ENCODE measurements at regions not wholly inside any gene's neighbourhood (a gene's known extent, or its start where the extent isn't known, plus 50 kb on each side); places are given as distances from the start of the nearest gene placed in this dataset.

DNA sequence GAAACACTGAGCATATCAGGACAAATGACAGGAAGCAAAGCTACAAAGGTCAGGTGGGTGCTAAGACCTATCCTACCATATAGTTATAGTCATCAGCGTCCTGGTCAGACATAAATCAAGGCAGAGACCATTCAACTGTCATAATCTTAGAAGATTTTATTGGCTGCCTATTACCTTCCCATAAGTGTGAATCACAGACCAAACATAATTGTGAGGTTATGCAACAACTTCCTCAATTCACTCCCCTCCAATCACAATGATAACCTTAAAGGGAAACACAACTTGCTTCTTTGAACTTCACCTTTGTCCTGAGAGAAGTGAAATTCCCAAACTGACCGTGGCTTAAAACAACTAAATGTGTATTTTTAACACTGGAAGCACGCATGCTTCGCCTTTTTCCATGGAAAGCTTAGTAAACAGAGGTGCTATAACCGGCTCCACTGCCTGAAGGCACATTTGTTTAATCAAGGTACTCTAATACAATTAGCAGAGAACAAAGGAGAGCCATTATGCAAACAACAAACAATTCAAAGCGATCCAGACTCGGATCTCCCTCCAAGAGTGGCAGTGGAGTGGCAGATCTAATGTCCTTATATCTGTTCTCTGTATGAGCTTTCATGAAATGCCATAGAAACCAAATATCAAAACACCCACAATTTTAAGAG, 84.9 kb downstream of the TMEM114 start:
- no peaks in the 10 kb centered on the region for H3K9me3 ChIP-seq (ENCODE audit: control insufficient read depth in 1 of 2, insufficient read depth in 1 of 2, low read depth in 1 of 2, low read length in 2 of 2)
- ATAC-seq (no peak), DNase-seq (ENCODE audit: low read depth, low spot score) (no peak)
- no peaks in the 10 kb centered on the region for H3K36me3 ChIP-seq (ENCODE audit: control insufficient read depth in 1 of 2, insufficient read depth in 2 of 2, low read length in 2 of 2)
- no peak overlapping the region for H3K4me2 ChIP-seq (ENCODE audit: low read length)
- peaks cover 22% of the 10 kb centered on the region; the same call in 1 of the 2 replicates for H3K27me3 ChIP-seq (ENCODE audit: insufficient read depth, low read length)
- RAD21 ChIA-PET (ENCODE audit: low non-redundant PET in 1 of 2, low total read pairs in 2 of 2, uncharacterized antibody in 2 of 2, unreplicated experiment in 2 of 2), result no interaction called here
- no peak overlapping the region for H3K27ac ChIP-seq (ENCODE audit: low read depth, low read length)
- no peak for TF ChIP-seq ZFX (IDR thresholded peaks at IDR 0.05)
- no peak for TF ChIP-seq YY1 (IDR thresholded peaks at IDR 0.05; ENCODE audit: extremely low read depth, insufficient replicate concordance, low read depth, low read length)
- TF ChIP-seq, protein P1, sequence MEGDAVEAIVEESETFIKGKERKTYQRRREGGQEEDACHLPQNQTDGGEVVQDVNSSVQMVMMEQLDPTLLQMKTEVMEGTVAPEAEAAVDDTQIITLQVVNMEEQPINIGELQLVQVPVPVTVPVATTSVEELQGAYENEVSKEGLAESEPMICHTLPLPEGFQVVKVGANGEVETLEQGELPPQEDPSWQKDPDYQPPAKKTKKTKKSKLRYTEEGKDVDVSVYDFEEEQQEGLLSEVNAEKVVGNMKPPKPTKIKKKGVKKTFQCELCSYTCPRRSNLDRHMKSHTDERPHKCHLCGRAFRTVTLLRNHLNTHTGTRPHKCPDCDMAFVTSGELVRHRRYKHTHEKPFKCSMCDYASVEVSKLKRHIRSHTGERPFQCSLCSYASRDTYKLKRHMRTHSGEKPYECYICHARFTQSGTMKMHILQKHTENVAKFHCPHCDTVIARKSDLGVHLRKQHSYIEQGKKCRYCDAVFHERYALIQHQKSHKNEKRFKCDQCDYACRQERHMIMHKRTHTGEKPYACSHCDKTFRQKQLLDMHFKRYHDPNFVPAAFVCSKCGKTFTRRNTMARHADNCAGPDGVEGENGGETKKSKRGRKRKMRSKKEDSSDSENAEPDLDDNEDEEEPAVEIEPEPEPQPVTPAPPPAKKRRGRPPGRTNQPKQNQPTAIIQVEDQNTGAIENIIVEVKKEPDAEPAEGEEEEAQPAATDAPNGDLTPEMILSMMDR (IDR thresholded peaks at IDR 0.05 in 2 of 3, conservative IDR thresholded peaks at IDR 0.05 in 1 of 3; ENCODE audit: borderline replicate concordance in 1 of 3, insufficient read depth in 1 of 3, low read depth in 2 of 3, low read length in 2 of 3), result no peak
- no peak for TF ChIP-seq SRF (IDR thresholded peaks at IDR 0.05; ENCODE audit: low read depth)
- TF ChIP-seq CEBPB (IDR thresholded peaks at IDR 0.05; ENCODE audit: low read depth), result no peak
- no peak for TF ChIP-seq EZH2phosphoT487 (IDR thresholded peaks at IDR 0.05; ENCODE audit: borderline replicate concordance)
- TF ChIP-seq, protein P2, sequence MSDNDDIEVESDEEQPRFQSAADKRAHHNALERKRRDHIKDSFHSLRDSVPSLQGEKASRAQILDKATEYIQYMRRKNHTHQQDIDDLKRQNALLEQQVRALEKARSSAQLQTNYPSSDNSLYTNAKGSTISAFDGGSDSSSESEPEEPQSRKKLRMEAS (IDR thresholded peaks at IDR 0.05), result no peak
- TF ChIP-seq, protein P3, sequence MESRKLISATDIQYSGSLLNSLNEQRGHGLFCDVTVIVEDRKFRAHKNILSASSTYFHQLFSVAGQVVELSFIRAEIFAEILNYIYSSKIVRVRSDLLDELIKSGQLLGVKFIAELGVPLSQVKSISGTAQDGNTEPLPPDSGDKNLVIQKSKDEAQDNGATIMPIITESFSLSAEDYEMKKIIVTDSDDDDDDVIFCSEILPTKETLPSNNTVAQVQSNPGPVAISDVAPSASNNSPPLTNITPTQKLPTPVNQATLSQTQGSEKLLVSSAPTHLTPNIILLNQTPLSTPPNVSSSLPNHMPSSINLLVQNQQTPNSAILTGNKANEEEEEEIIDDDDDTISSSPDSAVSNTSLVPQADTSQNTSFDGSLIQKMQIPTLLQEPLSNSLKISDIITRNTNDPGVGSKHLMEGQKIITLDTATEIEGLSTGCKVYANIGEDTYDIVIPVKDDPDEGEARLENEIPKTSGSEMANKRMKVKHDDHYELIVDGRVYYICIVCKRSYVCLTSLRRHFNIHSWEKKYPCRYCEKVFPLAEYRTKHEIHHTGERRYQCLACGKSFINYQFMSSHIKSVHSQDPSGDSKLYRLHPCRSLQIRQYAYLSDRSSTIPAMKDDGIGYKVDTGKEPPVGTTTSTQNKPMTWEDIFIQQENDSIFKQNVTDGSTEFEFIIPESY (IDR thresholded peaks at IDR 0.05; ENCODE audit: extremely low read depth, insufficient replicate concordance, low read length), result no peak
- CTCF ChIA-PET, result no interaction called here
- intact Hi-C loops (cut with micrococcal nuclease), result no loop called here
- H2AFZ ChIP-seq (ENCODE audit: low read depth, low read length, poor library complexity, severe bottlenecking), result no peak overlapping the region
- no TSS peak for BruUV-seq (replicated peaks)
- no peaks in the 10 kb centered on the region for H3K9me2 ChIP-seq (ENCODE audit: insufficient read depth)
- POLR2A ChIA-PET, result no interaction called here
- H3K4me3 ChIP-seq (replicated peaks in 1 of 2; ENCODE audit: low read depth in 1 of 2, low read length in 2 of 2), result no peak overlapping the region
- H3K79me2 ChIP-seq (ENCODE audit: insufficient read depth, low read length), result no peaks in the 10 kb centered on the region
- no peak overlapping the region for H3K9ac ChIP-seq (ENCODE audit: low read length)
- H4K20me1 ChIP-seq (ENCODE audit: insufficient read depth), result no peaks in the 10 kb centered on the region
- no peaks in the 10 kb centered on the region for H3K4me1 ChIP-seq (ENCODE audit: control insufficient read depth in 1 of 2, insufficient read depth in 2 of 2, low read length in 2 of 2)

Measured in HCT116 (cell line).